ENCODE measurements at regions not wholly inside any gene's neighbourhood (a gene's known extent, or its start where the extent isn't known, plus 50 kb on each side); places are given as distances from the start of the nearest gene placed in this dataset.

DNA sequence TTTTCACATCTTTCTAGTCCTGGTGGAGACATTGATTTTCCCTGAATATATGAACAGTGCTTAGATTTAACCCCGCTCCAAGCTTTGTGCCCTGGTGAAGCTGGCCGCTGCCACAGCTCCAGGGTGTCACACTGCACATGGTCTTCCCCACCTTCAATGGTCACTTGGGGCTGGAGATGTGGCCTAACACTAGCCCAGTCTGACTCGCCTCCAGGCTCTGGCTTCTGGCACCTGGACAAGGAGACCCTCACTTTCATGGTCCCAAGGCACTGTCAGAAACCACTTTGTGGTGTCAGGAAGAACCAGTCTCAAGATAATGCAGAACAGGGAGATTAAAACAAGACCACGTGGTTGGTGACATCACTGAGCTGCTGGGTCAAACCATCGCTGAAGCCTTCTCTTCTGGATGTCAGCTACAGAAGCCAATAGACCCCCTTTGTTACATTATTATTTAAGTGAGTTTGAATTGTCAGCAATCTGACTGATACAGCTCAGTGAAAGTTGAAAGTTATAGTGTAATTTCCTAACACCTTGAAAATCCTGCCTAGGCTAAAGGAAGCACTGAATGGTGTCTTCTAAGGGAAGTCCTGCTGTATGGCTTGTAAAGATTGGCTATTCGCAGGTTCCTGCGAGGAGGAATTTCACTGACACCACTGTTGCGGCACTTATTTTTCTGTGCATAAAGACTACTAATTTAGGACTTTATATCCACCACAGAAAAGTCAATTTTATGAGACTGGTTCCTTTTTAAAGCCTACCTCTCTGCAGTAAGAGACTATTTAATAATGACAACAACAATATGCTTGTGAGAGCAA lies 55.0 kb upstream of the CTDP1 start:
- intact Hi-C loops (cut with micrococcal nuclease): no loop called here
- no peak overlapping the region for H2AFZ ChIP-seq (ENCODE audit: low read depth, low read length, poor library complexity, severe bottlenecking)
- DNase-seq (ENCODE audit: low read depth, low spot score) (no peak), ATAC-seq (peak; percentile 34; the same call in 1 of the 2 replicates)
- no peaks in the 10 kb centered on the region for H3K9me2 ChIP-seq (ENCODE audit: insufficient read depth)
- POLR2A ChIA-PET: no interaction called here
- no peaks in the 10 kb centered on the region for H3K36me3 ChIP-seq (ENCODE audit: control insufficient read depth in 1 of 2, insufficient read depth in 2 of 2, low read length in 2 of 2)
- no peak overlapping the region for H3K9ac ChIP-seq (ENCODE audit: low read length)
- TF ChIP-seq POLR2AphosphoS5 (IDR thresholded peaks at IDR 0.05; ENCODE audit: low read depth, low read length) (no peak), SIN3A (IDR thresholded peaks at IDR 0.05; ENCODE audit: low read depth) (no peak)
- H3K9me3 ChIP-seq (ENCODE audit: control insufficient read depth in 1 of 2, insufficient read depth in 1 of 2, low read depth in 1 of 2, low read length in 2 of 2): no peaks in the 10 kb centered on the region
- no peaks in the 10 kb centered on the region for H4K20me1 ChIP-seq (ENCODE audit: insufficient read depth)
- H3K27ac ChIP-seq (ENCODE audit: low read depth, low read length): no peak overlapping the region
- H3K4me3 ChIP-seq (replicated peaks in 1 of 2; ENCODE audit: low read depth in 1 of 2, low read length in 2 of 2): no peak overlapping the region
- H3K4me1 ChIP-seq (ENCODE audit: control insufficient read depth in 1 of 2, insufficient read depth in 2 of 2, low read length in 2 of 2): no peaks in the 10 kb centered on the region
- RAD21 ChIA-PET (ENCODE audit: low non-redundant PET in 1 of 2, low total read pairs in 2 of 2, uncharacterized antibody in 2 of 2, unreplicated experiment in 2 of 2): no interaction called here
- H3K79me2 ChIP-seq (ENCODE audit: insufficient read depth, low read length): no peaks in the 10 kb centered on the region
- BruUV-seq (replicated peaks): no TSS peak
- CTCF ChIA-PET: no interaction called here
- H3K4me2 ChIP-seq (ENCODE audit: low read length): no peak overlapping the region
- peaks cover under 1% of the 10 kb centered on the region; the same call in 1 of the 2 replicates for H3K27me3 ChIP-seq (ENCODE audit: insufficient read depth, low read length)

- TF ChIP-seq EGR1 (IDR thresholded peaks at IDR 0.05; ENCODE audit: low read depth) (no peak), SIN3A (IDR thresholded peaks at IDR 0.05; ENCODE audit: low read depth) (no peak), CBX3 (IDR thresholded peaks at IDR 0.05; ENCODE audit: low read depth) (no peak), SRF (IDR thresholded peaks at IDR 0.05; ENCODE audit: low read depth) (no peak), ZFX (IDR thresholded peaks at IDR 0.05) (no peak), MAX (IDR thresholded peaks at IDR 0.05) (no peak), RAD21 (IDR thresholded peaks at IDR 0.05; ENCODE audit: low read depth) (no peak), REST (IDR thresholded peaks at IDR 0.05; ENCODE audit: low read depth) (no peak), SP1 (IDR thresholded peaks at IDR 0.05; ENCODE audit: low read depth) (no peak), POLR2A (IDR thresholded peaks at IDR 0.05; ENCODE audit: borderline replicate concordance, extremely low read depth, insufficient read depth, insufficient read length) (no peak), ELF1 (IDR thresholded peaks at IDR 0.05; ENCODE audit: borderline replicate concordance, low read depth) (no peak), FOSL1 (IDR thresholded peaks at IDR 0.05; ENCODE audit: low read depth) (no peak), TCF7L2 (IDR thresholded peaks at IDR 0.05; ENCODE audit: borderline replicate concordance, extremely low read depth, insufficient read depth, insufficient read length) (no peak)
- TF ChIP-seq, protein P1, sequence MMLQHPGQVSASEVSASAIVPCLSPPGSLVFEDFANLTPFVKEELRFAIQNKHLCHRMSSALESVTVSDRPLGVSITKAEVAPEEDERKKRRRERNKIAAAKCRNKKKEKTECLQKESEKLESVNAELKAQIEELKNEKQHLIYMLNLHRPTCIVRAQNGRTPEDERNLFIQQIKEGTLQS (IDR thresholded peaks at IDR 0.05): no peak
- intact Hi-C loops (cut with micrococcal nuclease): no loop called here
- no peaks in the 10 kb centered on the region for H4K20me1 ChIP-seq (ENCODE audit: insufficient read depth)
- H3K9ac ChIP-seq (ENCODE audit: low read length): no peak overlapping the region
- H3K36me3 ChIP-seq (ENCODE audit: control insufficient read depth in 1 of 2, insufficient read depth in 2 of 2, low read length in 2 of 2): no peaks in the 10 kb centered on the region
- H3K4me2 ChIP-seq (ENCODE audit: low read length): no peak overlapping the region
- no peaks in the 10 kb centered on the region for H3K79me2 ChIP-seq (ENCODE audit: insufficient read depth, low read length)
- no peak overlapping the region for H3K27ac ChIP-seq (ENCODE audit: low read depth, low read length)
- no peak overlapping the region for H2AFZ ChIP-seq (ENCODE audit: low read depth, low read length, poor library complexity, severe bottlenecking)
- ATAC-seq (no peak), DNase-seq (ENCODE audit: low read depth, low spot score) (no peak)
- H3K27me3 ChIP-seq (ENCODE audit: insufficient read depth, low read length): peaks cover 5% of the 10 kb centered on the region; the same call in 1 of the 2 replicates
- no TSS peak for BruUV-seq (replicated peaks)
- H3K4me1 ChIP-seq (ENCODE audit: control insufficient read depth in 1 of 2, insufficient read depth in 2 of 2, low read length in 2 of 2): no peaks in the 10 kb centered on the region
- H3K9me2 ChIP-seq (ENCODE audit: insufficient read depth): no peaks in the 10 kb centered on the region
- no peak overlapping the region for H3K4me3 ChIP-seq (replicated peaks in 1 of 2; ENCODE audit: low read depth in 1 of 2, low read length in 2 of 2)
- RAD21 ChIA-PET (ENCODE audit: low non-redundant PET in 1 of 2, low total read pairs in 2 of 2, uncharacterized antibody in 2 of 2, unreplicated experiment in 2 of 2): no interaction called here
- POLR2A ChIA-PET: no interaction called here
- CTCF ChIA-PET: no interaction called here
- H3K9me3 ChIP-seq (ENCODE audit: control insufficient read depth in 1 of 2, insufficient read depth in 1 of 2, low read depth in 1 of 2, low read length in 2 of 2): no peaks in the 10 kb centered on the region
Observed at GRCh38 chr18:79625195-79625923, 54.2 kb upstream of the CTDP1 start.
